GM19324 (cell line): ENCODE measurements at regions not wholly inside any gene's neighbourhood (a gene's known extent, or its start where the extent isn't known, plus 50 kb on each side); places are given as distances from the start of the nearest gene placed in this dataset.
A peak's percentile ranks its signal among the peaks of the same experiment; 100 is the strongest.

Experiments used
- ATAC-seq: cut with Tn5 transposase; IDR thresholded peaks from one replicate; pipeline ENCODE4 v1.9.1; 2021; ENCODE audit warnings: mild to moderate bottlenecking, moderate library complexity; ENCODE audit not compliant: unreplicated experiment, low FRiP score

GRCh38 chr2:64311948-64312621, 141.9 kb upstream of the LGALSL start:
- ATAC-seq = no peak

DNA sequence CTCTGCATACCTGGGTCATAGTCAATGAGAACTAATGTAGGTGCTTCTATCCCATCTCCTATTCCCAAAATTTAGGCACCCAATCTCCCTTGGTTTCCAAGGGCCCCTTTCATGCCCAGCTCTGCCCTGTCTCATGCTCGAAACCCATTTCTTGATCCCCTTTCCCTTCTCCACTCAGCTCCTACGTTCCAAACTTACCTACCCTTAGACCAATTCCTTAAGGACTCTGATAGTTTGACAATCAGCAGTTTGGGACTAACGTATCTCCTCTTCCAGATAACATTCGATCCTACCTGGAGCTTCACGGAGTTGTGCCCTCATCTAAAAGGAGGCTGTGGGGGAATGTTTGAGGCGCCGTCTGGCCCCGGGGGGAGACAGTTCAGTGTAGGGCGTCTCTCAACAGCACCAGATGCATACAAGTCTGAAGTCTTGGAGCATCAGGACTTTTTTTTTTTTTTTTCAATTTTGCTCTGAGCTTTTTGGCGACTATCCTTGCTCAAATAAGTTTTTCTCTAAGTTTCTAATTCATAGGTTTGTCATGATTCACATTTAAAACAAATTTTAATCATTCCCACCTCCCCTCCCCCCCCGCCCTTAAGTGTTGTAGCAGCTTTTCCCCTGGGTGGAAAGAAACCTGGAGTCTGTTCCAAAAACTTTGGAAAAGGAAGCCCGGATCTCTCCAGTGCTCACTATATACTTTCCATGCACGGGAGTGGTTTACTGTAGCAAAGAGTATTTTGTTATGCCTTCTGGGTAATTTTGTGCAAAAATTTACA, 141.2 kb upstream of the LGALSL start:
- ATAC-seq = no peak

DNA sequence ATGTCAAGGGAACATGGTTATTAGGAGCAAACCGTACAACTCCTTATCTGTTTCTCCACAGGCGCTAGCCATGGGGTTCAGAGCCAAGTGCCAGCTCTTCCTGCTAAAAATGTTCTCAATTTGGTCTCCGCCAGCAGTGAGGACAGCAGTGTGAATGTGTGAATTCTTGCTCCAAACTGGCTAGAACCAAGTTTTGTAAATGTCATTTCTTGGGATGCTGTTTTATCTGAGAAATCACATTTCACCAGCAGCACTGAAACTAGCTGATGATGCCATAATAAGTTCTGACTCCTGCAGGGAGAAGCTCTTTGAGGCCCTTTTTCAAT, 140.6 kb upstream of the LGALSL start:
- ATAC-seq = no peak

DNA sequence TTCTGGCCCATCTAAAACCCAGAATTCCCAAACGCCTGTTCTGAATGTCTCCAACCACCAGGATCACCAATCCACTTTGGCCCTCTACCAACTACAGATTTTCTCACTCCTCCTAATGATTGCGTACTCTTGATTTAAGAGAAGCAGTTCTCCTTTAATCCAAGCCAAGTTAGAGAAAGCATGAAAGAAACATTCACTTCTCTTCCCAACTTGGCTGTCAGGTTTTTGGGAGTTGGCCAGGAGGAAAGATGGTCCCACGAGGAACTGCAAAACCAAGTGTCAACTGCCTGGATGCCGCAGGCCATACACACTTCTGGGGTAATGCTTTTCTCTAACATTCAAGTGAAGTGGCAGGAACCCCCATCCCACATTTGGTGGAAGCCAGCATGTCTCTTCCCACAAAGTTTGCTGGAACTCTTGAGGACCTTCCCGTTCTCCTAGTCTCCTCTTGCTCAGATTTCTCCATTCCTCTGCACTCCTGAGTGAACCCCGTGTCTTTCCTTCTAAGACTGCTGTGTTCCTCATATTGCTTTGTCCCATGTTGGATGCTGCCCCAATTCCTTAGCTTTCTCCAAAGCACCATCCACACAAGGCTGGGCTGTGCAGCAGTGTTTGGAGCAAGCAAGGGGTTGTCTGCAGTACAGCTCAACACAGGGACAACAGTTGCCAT, 138.5 kb upstream of the LGALSL start:
- no peak for ATAC-seq

- no peak for ATAC-seq
These were observed 136.1 kb upstream of the LGALSL start for GRCh38 chr2:64317707-64318475.

DNA sequence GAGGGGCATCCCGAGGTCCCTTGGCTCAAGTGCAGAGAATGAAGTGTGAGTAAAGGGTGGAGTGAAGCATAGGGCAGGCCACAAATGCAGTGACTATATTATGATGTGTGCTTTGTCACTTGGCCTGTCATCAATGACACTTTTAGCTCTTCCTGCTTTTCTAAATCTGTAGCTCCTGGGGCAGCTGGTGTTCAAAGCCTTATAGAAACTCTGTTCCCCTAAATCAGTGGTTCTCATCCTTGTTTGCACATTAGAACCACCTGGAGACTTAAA, 135.6 kb upstream of the LGALSL start:
- ATAC-seq = no peak

- ATAC-seq = no peak
These were observed 134.1 kb upstream of the LGALSL start for GRCh38 chr2:64319896-64320295.

- ATAC-seq = no peak
These were observed 131.5 kb upstream of the LGALSL start for GRCh38 chr2:64322433-64322832.

GRCh38 chr2:64323197-64323596, 130.8 kb upstream of the LGALSL start:
- no peak for ATAC-seq

DNA sequence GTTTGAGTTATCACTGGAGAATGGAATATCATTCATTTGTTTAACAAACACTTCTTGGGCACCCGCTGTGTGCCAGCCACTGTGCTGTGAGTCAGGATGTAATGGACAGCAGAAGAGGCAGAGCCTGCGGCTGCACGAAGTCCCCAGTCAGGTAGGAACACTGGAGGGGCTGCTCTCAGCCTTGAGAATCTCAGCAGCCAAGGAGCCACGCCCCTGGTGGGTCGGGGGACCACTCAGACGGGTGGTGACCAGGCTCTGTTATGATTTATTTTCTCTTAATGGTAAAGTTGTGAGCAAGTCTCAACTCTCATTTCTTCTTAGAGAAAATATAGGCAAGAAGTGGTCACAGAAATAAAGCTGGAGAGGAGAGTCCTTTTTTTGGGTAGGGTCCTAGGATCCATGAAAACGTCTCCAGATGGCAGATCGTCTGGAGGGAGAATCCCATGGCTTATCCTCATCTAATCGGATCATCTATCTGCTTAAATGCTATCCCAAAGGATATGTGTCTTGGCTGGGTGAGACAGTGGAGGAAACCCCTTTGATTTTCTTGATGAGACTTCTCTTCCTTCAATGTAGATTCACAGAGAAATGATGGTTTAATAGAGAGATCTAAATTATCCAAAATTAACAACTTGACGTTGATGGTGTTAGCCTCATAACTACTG, 129.1 kb upstream of the LGALSL start:
- no peak for ATAC-seq

DNA sequence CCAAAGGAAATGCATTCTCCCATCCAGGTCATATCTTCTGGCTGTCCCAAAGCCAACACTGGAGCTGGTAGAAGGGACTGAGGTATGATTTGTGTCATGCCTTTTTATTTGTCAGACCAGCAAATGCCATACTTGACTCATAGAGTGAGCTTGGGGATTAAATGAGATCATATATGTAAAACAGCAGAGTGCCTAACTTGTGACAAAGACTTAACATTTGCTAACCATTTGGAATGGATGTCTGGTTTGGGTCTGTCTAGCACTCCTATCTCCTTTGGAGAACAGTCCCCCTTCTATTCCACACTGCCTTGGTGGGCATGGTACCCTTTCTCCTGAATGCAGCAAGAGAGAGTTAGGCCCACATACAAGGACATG, 128.5 kb upstream of the LGALSL start:
- no peak for ATAC-seq

GRCh38 chr2:64325852-64326577, 127.9 kb upstream of the LGALSL start:
- peak; percentile 93 for ATAC-seq

DNA sequence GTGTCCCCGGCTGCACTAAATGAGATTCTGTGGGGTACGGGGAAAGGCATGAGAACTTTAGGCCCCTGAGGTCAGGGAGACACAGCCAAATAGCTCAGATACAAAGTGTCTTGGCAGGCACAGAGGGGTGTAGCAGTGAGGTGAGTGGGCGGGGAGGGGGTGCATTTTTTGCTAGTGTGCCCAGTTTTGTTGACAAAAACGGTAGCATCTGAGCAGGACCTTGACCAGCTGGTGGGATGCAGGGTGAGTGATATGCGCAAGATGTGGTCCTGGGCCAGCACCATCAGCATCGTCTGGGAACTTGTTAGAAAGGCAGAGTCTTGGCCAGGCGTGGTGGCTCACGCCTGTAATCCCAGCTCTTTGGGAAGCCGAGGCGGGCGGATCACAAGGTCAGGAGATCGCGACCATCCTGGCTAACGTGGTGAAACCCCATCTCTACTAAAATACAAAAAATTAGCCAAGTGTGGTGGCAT, 127.3 kb upstream of the LGALSL start:
- ATAC-seq = no peak

DNA sequence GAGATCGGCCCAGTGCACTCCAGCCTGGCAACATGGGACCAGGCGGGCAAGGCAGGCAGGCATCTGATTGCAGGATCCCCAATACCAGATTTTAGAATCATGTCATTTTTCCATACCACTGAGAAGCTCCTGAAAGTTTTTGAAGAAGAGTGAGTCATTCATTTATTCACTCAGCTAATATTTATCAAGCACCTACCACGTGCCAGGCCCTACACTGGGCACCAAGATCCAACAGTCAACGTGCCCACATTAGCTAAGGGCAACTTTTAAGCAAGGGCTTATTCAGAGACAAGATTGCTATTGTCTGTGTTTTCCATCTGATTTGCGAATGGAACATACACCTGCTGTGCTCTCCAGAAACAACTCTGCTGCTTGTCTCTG, 126.8 kb upstream of the LGALSL start:
- ATAC-seq = no peak

GRCh38 chr2:64327510-64328414, 126.2 kb upstream of the LGALSL start:
- ATAC-seq = no peak

- ATAC-seq = no peak
These were observed 125.6 kb upstream of the LGALSL start for GRCh38 chr2:64328415-64328722.

DNA sequence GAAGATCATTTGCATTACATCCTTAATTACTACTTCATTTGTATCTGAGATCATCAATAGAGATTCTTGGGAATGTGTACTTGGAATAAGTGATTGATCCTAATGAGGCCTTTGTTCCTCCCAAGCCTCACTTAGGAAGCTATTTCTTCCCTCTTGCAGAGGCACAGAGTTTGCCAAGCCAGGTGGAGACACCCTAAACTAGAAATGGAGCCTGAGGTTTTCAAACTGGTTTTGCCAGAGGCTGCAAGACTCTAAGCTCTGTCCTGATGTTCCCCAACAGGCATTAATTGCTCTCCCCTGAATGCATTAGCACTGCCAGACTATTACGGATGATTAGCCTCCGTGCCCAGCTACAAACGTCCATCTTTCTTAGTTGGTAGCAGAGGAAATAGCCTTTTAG, 125.2 kb upstream of the LGALSL start:
- no peak for ATAC-seq

- ATAC-seq = no peak
These were observed 124.1 kb upstream of the LGALSL start for GRCh38 chr2:64329848-64330247.
